GM19455 (cell line): ENCODE measurements at regions not wholly inside any gene's neighbourhood (a gene's known extent, or its start where the extent isn't known, plus 50 kb on each side); places are given as distances from the start of the nearest gene placed in this dataset.

Experiments
- ATAC-seq: cut with Tn5 transposase; IDR thresholded peaks from one replicate; pipeline ENCODE4 v1.9.1; 2021; ENCODE audit not compliant: unreplicated experiment

DNA sequence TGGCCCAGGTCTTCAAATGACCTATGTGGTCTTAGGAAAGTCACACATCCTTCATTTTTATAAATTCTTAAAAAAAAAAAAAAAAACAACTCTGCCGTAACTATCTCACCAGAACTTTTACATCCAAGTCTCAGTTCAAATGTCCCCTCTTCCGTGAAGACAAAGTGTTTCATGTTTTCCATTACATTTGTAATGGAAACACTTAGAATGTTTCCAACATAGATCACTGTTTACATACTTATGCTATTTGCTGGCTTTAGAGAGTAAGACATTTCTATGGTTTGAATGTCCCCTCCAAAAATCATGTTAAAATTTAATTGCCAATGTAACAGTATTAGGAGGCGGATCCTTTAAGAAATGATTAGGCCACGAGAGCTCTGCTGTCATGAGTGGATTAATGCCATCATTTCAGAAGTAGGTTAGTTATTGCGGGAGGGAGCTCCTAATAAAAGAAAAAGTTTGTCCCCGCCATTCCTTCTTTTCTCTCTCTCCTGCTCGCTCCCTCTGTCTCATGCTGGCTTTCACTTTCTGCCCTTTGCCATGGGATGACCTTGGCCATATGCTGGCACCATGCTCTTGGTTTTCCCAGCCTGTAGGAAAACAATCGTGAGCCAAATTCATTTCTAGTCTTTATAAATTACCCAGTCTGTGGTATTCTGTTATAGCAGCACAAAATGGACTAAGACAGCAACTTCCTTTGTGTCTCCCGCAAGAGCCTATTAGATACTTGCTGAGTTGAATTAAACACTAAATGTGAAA is 887.8 kb upstream of the SOX9 start:
- no peak for ATAC-seq

DNA sequence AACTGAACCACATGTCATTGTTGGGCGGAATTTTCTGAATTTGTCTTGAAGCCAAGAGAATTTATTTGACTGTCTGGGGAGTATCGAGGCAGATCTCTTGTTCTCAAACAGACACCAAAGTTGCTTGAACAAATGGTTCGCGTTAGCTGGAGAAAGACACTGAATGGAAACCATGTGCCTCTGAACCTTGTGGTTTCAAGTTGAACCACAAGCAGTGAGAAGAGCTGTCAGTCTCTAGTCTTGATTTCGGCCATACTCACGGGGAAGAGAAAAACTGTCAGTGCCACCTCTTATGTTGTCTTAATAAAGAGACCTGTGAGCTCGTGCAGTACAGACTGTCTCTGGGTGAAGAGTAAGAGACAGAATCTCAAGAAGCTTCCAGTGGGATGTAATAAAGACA is 886.5 kb upstream of the SOX9 start:
- no peak for ATAC-seq

DNA sequence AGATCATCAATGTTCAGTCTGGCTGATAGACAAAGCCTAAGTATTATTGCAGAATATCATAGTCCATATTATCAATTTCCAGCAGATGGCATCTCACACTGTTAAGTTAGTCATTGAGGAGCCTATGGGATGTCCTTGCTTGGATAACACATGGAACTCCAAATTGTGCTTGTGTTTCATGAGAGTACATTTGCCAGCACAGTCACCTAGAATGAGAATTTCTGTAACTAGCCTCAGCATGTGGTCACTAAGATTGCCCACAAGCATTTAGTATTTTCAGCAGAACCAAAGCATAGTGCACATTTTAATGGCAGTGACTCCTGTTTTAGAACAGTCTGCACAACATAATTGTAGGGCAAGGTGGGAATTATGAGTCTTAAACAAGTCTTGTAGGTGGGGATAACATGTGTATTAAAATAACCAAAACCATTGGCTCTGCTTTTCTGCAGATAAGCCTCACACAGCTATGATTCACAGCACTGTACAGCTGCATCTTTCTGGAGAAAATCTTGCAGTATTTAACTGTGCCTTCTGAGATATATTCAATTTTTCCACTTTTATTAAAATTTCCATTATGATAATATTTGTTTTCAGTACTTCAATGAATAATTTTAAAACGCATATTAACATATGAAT is 882.8 kb upstream of the SOX9 start:
- ATAC-seq = no peak

DNA sequence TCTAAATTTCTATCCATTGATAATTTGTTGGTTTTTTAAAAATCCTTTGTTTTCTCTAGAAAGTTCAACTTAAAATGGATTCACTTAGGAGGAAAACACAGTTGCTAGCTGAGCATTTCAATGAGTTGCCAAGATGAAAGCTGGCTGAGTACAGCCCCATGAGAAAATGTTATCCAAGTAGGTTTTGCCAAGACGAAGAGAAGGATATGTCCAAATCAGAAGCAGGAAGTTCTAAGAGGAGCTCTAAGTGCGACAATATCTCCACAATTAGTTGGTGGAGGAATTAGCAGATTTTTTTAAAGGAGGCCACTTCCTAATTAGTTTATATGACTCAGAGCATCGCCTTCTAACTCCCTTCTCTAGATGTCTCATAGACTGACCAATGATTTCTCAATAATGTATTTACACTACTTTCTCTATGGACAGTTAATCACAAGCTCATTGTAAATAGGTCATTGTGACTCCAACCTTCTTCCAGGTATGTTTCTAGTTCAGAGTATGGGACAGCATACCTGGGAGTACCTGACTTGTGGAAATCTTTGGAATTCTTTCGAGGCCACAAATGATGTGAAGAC is 873.3 kb upstream of the SOX9 start:
- ATAC-seq = no peak

DNA sequence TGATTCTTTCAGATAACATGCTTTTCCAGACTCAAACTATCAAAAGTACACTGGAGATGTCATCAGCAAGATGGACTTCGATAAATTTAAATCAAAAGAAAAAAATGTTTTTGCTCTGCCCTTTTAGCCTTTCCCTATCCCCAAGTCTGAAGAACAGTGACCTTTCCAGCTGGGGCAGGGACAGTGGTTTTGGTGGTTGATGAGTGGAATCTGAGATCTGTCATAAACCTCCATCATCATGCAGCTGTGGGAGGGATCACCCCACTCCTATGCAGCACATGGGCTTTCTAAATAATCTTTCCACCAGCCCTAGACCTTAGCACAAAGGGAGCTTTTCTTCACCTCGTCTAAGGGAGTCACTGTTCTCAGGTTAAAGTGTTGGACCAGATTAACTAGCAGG is 869.5 kb upstream of the SOX9 start:
- no peak for ATAC-seq

DNA sequence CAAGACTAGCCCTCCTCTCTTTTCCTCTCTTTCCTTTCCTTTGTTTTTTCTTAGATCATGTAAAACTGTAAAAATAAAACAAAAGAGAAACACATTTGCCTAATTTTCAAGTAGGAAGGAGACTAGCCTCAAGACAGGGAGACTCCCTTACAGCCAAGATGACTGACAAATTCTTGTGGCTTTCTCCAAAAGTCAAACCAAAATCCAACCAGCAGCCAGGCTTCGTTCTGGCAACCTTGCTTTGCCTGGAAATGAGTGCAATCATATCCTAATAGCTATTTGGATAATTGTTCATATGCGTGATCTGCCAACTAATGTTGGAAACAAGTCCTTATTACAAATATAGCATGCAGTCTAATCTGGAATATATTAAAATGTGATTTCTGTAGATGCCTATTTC is 868.9 kb upstream of the SOX9 start:
- no peak for ATAC-seq

DNA sequence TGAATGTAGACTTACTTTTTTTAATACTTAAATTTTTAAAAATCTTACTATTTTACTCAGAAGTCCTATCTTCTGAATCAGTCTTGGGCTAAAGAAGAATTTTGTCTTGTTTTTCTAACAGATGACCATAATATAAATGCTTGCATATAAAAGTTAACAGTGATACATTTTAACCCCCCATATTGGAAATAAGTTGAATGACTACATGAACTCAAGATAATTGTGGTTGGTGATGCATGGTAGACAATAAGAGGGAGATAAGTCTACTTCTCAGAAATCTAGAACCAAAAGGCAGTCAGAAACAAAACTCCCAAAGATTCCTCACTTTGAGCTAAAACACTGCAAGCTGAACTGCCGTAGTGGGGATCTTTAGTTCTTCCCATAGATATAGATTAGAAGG is 868.4 kb upstream of the SOX9 start:
- no peak for ATAC-seq

DNA sequence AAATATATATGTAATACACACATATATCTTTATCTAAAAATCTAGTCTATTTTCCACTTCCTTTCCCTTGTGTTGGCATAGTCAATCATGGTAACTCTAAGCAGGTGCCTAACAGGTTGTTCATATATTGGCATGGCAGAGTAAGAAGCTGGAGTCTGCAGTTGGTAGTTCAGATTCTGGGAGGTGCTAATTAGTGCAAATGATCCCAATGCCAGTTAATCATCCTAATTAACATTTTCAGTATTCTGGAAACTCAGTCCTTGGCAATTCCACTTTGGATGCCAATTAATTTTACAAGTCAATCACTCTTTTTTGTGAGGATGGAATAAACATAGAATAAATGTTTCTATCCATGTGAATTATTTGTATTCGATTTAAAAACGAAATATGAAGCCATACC is 863.7 kb upstream of the SOX9 start:
- ATAC-seq = no peak

DNA sequence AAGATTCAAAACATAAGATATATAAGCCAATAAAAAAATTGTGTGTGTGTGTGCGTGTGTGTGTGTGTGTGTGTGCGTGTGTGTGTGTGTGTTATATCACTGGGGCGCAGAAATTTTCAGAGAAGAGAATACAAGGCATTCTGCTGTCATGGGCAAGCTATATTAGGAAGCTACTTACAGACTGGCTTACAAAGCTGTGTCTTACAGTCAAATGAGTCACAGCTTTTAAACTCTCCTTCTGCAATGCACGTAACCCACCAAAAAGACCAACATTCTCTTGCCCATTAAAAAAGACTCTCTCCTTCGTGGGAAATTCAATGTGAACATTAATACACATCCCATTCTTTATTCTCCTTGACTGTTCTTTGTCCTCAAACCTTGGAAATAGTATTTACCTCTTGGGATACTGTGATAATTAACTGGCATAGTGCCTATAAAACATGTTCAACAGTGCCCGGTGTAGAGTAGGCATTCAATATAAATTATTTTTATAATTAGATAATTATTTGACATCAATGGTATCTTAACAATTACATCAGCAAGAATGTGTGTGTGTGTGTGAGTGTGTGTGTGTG is 860.4 kb upstream of the SOX9 start:
- ATAC-seq = no peak

DNA sequence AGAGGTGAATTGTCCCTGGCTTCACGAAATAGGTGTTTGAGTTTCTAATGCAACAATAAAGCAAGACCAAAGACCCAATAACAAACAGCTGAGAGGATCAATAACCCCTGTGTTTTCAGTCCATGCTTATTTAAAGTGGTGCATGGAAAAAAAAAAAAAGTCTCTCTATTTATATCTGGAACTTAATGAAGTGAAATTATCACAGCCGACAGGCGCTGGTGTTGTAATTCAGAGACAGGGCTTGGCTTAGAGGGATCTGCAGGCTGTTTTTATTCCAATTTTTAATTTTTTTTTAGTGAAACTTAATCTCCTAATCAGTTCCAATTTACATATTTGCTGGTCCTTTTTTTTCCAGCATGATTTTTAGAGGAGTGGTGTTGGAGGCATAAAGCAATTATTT is 858.2 kb upstream of the SOX9 start:
- no peak for ATAC-seq

DNA sequence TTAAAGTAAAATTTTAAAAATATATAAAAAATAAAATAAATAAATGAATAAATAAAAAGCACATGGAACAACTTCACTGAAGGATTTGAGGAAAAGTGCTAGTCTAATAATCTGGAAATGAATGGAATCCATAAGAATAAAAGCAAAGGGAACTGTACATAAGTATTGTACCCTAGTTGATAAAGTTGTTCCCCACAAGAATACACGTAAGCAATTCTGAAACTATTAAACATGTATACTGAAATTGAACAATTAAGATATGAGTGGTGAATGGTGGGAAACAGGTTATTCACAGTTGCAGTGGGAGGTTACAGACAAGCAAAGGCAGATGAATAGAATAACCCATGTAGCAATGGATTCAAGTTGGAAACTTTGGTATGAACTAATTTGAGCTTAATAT is 853.2 kb upstream of the SOX9 start:
- ATAC-seq = no peak

DNA sequence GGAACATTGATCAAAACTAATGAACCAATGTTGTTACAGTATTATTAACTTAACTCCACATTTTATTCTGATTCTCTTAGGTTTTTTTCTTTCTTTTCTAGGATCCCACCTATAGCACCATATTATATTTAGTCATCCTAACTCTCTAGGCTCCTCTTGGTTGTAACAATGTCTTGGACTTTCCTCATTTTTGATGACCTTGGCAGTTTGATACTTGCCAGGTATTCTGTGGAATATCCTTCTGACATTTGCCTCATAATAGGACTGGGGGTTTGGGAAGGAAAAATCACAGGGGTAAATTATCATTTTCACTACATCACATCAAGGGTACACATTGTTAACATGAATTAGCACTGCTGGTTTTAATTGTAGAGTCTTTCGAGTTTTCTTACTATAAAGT is 851.6 kb upstream of the SOX9 start:
- no peak for ATAC-seq

DNA sequence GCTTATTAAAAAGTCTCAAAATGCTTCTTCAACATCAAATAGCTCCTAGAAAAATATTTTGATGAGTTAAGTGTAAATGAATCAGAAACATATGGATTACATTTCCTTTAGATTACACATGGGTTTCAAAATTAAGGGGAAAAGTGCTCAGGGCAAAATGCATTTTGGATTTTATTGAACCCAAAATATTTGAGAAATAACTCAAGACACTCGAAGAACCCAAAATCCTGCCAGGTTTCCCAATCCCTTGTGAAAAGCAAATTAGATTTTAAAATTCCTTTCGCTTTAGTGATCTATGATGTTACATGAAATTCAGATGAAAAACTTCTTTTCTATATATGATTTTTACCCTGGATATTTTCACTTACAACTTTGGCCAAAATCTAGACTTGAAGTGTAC is 847.4 kb upstream of the SOX9 start:
- no peak for ATAC-seq

DNA sequence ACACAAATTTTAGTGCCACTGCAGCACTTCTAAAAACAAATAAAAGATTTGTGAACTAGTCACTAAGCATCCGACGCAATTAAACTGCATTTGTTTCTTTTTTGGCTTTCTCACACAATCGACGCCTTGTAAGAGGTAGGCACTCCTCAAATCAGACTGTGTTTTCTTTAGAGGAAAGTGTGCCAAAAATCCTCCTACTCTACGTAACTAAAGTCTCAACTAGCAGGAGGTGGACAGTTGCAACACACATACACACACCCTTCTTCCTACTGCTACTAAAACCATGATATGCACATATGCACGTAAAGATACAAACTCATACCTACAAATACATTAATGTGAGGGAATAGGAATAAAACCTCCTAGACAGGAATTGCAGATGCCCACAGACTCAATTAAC is 844.7 kb upstream of the SOX9 start:
- ATAC-seq = no peak

DNA sequence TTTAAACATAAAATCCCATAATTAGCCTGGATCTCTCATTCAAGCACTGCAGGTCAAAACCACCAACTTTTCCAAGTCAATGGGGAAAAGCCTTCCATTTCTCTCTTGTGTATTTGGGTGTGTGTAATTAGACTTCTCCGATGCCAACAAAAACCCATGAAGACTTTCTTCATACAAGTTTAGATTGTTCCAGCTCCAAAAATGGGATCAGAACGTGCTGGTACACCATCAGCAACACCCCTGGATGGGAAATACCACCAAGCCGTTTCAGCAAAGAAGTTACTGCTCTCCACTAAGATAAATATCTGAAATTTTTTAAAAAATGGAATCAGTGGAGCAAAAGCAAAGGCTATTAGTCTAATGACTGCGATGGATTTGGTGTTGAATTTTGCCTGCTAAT is 837.3 kb upstream of the SOX9 start:
- ATAC-seq = no peak

DNA sequence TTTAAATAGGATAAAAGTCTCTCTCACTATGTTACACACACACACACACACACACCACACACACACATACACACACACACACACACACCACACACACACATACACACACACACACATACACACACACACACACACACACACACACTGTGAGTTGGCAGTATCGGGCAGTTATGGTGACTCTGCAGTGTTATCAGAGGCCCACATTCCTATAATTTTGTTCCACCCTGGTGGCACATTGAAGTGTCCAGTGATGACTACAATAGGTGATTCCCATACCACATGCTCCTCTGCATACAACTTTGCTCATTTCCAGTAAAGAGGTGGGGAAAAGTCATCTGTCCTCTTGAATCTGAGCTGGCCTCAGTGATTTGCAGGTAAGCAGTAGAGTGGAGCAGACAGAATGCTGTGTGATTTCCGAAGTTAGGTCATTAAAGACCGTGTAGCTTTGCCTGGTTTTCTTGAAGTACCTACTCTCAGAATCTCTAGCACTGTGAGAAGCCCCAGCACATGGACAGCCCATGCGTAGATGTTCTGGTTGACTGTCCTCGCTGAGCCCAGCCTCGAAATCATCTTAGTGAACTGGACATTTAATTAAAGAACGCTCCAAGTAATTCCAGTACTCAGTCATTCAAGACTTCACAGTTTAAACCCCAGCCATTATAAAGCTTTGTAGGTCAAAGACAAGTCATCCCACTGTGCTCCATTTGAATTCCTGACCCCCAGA is 836.6 kb upstream of the SOX9 start:
- no peak for ATAC-seq

DNA sequence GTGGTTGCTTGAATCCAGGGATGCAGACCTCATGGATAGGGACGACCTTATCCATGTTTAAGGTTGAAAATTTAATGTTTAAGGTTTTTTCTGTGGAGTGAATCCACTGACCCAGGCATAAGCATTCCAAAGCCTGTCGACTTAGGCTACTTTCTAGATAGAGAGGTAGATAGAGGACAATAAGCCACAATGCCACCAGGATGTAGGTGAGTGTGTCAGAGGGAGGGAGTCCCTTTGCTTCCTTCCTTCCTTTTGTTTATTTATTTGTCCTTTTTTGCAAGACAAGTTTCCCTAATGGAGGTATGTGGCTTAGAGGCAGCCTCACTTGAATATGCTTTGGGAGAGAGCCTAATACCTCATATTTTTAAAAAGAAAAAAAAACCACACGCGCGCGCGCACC is 834.2 kb upstream of the SOX9 start:
- ATAC-seq = no peak

DNA sequence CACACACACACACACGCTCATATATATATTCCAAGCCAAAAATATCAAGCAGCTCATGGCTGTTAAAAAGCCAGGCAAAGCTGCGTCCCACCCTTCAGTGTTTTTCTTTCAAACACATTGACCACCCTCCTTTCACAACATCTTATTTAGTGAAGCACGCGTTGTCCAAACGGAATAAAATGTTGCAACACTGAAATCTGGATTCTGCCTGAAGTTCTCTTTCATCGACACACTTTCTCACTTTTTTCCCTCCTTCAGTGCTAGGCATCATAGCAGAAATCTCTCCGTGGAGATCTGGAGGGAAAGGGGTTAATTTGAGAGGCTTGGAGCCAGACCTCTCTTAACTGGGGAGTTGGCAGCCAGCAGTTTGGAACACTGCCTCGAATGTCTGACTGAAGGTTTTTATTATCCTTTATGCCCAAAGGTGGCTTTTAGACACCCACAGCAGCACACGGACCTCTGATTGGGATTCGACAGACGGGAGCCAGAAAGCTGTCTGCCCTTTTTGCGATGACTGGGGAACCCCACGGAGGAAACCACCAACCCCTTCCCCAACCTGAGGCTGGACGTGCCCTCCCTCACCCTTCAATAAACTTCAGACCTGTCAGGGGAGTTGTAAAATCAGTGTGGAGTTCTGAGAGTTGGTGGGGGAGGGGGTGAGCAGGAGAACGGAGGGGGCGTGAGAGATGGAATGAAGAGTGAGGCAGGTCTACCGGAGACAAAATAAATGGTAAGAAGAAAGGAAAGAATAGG is 833.6 kb upstream of the SOX9 start:
- no peak for ATAC-seq

DNA sequence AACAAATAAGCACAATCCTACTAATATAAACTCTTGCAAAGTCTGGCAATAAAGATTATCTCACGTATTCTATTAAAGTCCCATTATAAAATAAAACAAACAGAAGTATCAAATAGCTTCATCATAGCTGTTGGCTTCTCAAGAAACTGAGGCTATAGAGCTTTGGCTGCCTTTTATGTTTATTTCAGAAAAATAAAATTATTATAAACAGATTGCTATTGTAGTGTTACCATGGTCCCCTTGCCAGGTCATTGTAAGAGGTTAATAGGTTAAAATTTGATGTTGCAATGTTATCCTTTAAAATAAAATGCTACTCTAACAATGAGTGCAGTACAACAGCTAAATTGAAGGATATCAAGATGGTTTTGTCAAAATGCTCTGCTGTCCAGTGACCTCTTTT is 828.8 kb upstream of the SOX9 start:
- no peak for ATAC-seq

DNA sequence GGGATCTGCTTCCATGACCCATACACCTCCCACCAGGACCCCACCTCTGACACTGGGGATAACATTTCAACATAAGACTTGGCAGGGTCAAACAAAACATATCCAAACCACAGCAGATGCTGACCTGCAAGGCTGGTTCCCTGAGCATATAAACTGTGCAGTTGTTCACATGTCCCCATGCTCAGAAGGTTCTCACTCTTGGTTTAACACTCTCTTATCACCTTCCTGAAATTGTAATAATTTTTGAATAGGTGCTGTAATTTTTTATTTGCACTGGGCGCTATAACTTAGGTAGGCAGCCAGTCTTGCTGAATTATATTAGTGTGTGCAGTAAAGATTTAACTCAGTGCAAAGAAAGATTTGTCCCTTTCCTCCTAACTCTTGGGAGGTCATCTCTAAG is 824.8 kb upstream of the SOX9 start:
- no peak for ATAC-seq

DNA sequence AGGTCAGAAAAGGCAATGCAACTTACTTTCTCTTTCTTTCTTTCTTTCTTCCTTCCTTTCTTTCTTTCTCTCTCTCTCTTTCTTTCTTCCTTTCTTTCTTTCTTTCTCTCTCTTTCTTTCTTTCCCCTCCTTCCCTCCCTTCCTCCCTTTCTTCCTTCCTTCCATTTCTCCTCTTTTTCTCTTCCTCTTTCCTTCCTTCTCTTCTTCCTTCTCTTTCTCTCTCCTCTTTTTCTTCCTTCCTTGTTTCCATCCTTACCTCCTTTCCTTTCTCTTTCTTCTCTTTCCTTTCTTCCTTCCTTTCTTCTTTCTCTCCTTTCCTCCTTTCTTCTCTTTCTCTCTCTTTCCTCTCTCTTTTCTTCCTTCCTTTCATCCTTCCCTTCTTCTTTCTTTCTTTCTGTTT is 819.8 kb upstream of the SOX9 start:
- ATAC-seq = no peak
